GM12891 (cell line): ENCODE measurements at regions not wholly inside any gene's neighbourhood (a gene's known extent, or its start where the extent isn't known, plus 50 kb on each side); places are given as distances from the start of the nearest gene placed in this dataset.

Experiments used
- PAX5 ChIP-seq: IDR thresholded peaks from 2 replicates; pipeline ENCODE4 v1.6.1; 2011; ENCODE audit warnings: low read length, moderate library complexity, mild to moderate bottlenecking; ENCODE audit not compliant: insufficient read depth, severe bottlenecking
- POLR2A ChIP-seq: IDR thresholded peaks from 2 replicates; pipeline ENCODE4 v1.6.1; 2011; ENCODE audit warnings: low read depth, low read length, control low read depth
- POLR2AphosphoS5 ChIP-seq: IDR thresholded peaks from 2 replicates; pipeline ENCODE4 v1.6.1; 2011; ENCODE audit warnings: low read depth, low read length, control low read depth
- POU2F2 ChIP-seq: IDR thresholded peaks from 2 replicates; pipeline ENCODE4 v1.6.1; 2011; ENCODE audit warnings: low read depth, mild to moderate bottlenecking, control low read depth, low read length, moderate library complexity
- SPI1 ChIP-seq: IDR thresholded peaks from 2 replicates; pipeline ENCODE4 v1.6.1; 2011; ENCODE audit warnings: low read depth, low read length, control low read depth
- TAF1 ChIP-seq: IDR thresholded peaks from 2 replicates; pipeline ENCODE4 v1.6.1; 2011; ENCODE audit warnings: low read depth, low read length, control low read depth

DNA sequence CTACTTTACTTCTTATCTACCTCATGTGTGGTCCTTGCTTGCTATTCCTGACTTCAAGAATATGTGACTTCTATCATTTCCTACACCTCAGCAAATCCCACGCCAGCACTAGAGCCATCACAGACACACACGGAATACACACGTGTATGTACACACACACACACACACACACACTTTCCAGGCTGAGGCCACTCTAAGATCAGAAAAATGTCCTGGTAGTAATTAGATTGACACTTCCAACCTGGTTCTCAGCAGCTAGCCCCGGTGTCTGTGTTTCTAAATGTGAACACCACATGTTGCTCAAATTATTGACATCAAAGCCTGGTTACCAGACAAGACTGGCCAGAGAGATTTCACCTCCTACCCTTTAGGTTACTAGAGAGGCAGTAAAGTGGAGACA is 54.1 kb upstream of the SASH1 start:
- TF ChIP-seq SPI1, result no peak
- no peak for TF ChIP-seq POLR2A
- no peak for TF ChIP-seq POLR2AphosphoS5
- TF ChIP-seq TAF1, result no peak
- TF ChIP-seq PAX5, result no peak
- no peak for TF ChIP-seq POU2F2
